GM12878 (cell line): ENCODE measurements at regions not wholly inside any gene's neighbourhood (a gene's known extent, or its start where the extent isn't known, plus 50 kb on each side); places are given as distances from the start of the nearest gene placed in this dataset.

Experiments used
- ATAC-seq: fragments of 200-7000 bp; cut with Tn5 transposase; 3 replicates; pipeline ENCODE4 v1.9.1; 2020; ENCODE audit warnings: mild to moderate bottlenecking, moderate library complexity
- BruUV-seq: library from RNA; stranded (reverse); fragments of 400-500 nt; replicated peaks from 2 replicates; lab custom pipeline; 2021; lab: Mats Ljungman, UMichigan
- CTCF ChIA-PET: fragments of 300-600 bp; sonication (Branson Sonifier 250); formaldehyde crosslinking; extraction: SDS; loops from one replicate; lab custom pipeline; 2021; ENCODE audit warnings: inconsistent platforms; lab: Yijun Ruan, JAX
- POLR2A ChIA-PET: fragments of 350-600 bp; formaldehyde crosslinking; extraction: SDS; loops from one replicate; lab custom pipeline; 2021; ENCODE audit warnings: inconsistent platforms; lab: Charles Lee
- RAD21 ChIA-PET: fragments of 300-600 bp; sonication (Branson Sonifier 250); formaldehyde crosslinking; loops from one replicate; lab custom pipeline; 2023; ENCODE audit warnings: antibody characterized with exemption; ENCODE audit not compliant: unreplicated experiment; lab: Charles Lee
- SMC1A ChIA-PET: fragments of 300-600 bp; sonication (Branson Sonifier 250); formaldehyde crosslinking; loops from one replicate; lab custom pipeline; 2023; ENCODE audit not compliant: unreplicated experiment, uncharacterized antibody; lab: Charles Lee
- DNase-seq: peaks from one replicate; pipeline ENCODE4 v3.0.0-alpha.2; 2011; ENCODE audit warnings: low read depth, low spot score
- FAIRE-seq: peaks from 3 replicates; lab custom pipeline; 2011; peaks lifted over from hg19 to GRCh38; lab: Jason Lieb, UNC
- H2AFZ ChIP-seq: 2 replicates; pipeline ENCODE4 v1.6.0; 2011; ENCODE audit warnings: low read depth, low read length, control low read depth; ENCODE audit not compliant: control insufficient read depth
- H3K27ac ChIP-seq: 2 replicates; pipeline ENCODE4 v1.5.1; 2011; ENCODE audit warnings: control low read depth; ENCODE audit not compliant: control insufficient read depth, insufficient read depth
- H3K27me3 ChIP-seq, 2 experiments: replicated peaks in 1 of 2; 2 replicates each; pipeline versions ENCODE4 v1.6.0 to v1.6.1; 2011; ENCODE audit warnings: low read length in 1 of 2; ENCODE audit not compliant: control insufficient read depth in 2 of 2, insufficient read depth in 2 of 2
- H3K36me3 ChIP-seq, 2 experiments: 2 replicates each; pipeline ENCODE4 v1.5.1; 2011; ENCODE audit warnings: low read length in 1 of 2; ENCODE audit not compliant: control insufficient read depth in 2 of 2, insufficient read depth in 2 of 2
- H3K4me1 ChIP-seq: 2 replicates; pipeline ENCODE4 v1.6.1; 2011; ENCODE audit warnings: mild to moderate bottlenecking, low read length, moderate library complexity, mixed read lengths; ENCODE audit not compliant: control insufficient read depth, insufficient read depth
- H3K4me2 ChIP-seq: 2 replicates; pipeline ENCODE4 v1.6.0; 2011; ENCODE audit warnings: control low read depth; ENCODE audit not compliant: control insufficient read depth, insufficient read depth
- H3K4me3 ChIP-seq: fragments of 200-600 bp; sonication (generic); 2 replicates; pipeline ENCODE4 v1.5.1; 2016
- H3K79me2 ChIP-seq: 2 replicates; pipeline ENCODE4 v1.6.0; 2011; ENCODE audit warnings: low read length; ENCODE audit not compliant: control insufficient read depth, insufficient read depth
- H3K9ac ChIP-seq: 2 replicates; pipeline ENCODE4 v1.8.0; 2011; ENCODE audit warnings: low read length, control low read depth, mixed read lengths; ENCODE audit not compliant: control insufficient read depth, insufficient read depth
- H3K9me3 ChIP-seq: replicated peaks from 3 replicates; pipeline ENCODE4 v1.5.1; 2011; ENCODE audit warnings: mild to moderate bottlenecking, low read length; ENCODE audit not compliant: control insufficient read depth, insufficient read depth
- H4K20me1 ChIP-seq: 2 replicates; pipeline ENCODE4 v1.6.0; 2011; ENCODE audit not compliant: control insufficient read depth, insufficient read depth
- BRCA1 ChIP-seq: IDR thresholded peaks from 2 replicates; pipeline ENCODE4 v1.6.1; 2011; ENCODE audit warnings: low read depth, low read length, improper control_type of control experiment
- CREM ChIP-seq: IDR thresholded peaks from 2 replicates; pipeline ENCODE4 v1.6.1; 2014; ENCODE audit warnings: antibody characterized with exemption, low read depth
- ESRRA ChIP-seq: IDR thresholded peaks from 2 replicates; pipeline ENCODE4 v1.6.1; 2012; ENCODE audit warnings: mild to moderate bottlenecking, low read length, improper control_type of control experiment
- EZH2 ChIP-seq: IDR thresholded peaks from 2 replicates; pipeline ENCODE4 v1.6.1; 2012; ENCODE audit warnings: low read depth, mild to moderate bottlenecking, control low read depth, inconsistent platforms, low read length, borderline replicate concordance; ENCODE audit not compliant: control insufficient read depth
- MEF2A ChIP-seq: IDR thresholded peaks from 2 replicates; pipeline ENCODE4 v1.6.1; 2011; ENCODE audit warnings: low read depth, mild to moderate bottlenecking, low read length, moderate library complexity; ENCODE audit not compliant: insufficient read depth
- NFYB ChIP-seq: IDR thresholded peaks from 2 replicates; pipeline ENCODE4 v1.6.1; 2011; ENCODE audit warnings: low read depth, mild to moderate bottlenecking, low read length, improper control_type of control experiment, moderate library complexity; ENCODE audit not compliant: insufficient read depth
- POLR2A ChIP-seq: IDR thresholded peaks from 2 replicates; pipeline ENCODE4 v1.6.1; 2011; ENCODE audit warnings: low read depth, mild to moderate bottlenecking, low read length
- SPI1 ChIP-seq: IDR thresholded peaks from 2 replicates; pipeline ENCODE4 v1.6.1; 2011; ENCODE audit warnings: low read depth, mild to moderate bottlenecking, low read length, moderate library complexity, borderline replicate concordance; ENCODE audit not compliant: insufficient read depth
- STAT1 ChIP-seq: fragments of 450-650 bp; conservative IDR thresholded peaks from 2 replicates; pipeline ENCODE4 v1.6.1; 2014; ENCODE audit warnings: antibody characterized with exemption, mild to moderate bottlenecking
- TARDBP ChIP-seq: IDR thresholded peaks from 2 replicates; pipeline ENCODE4 v1.6.1; 2016; ENCODE audit warnings: borderline replicate concordance
- ZNF217 ChIP-seq: fragments of 450-650 bp; IDR thresholded peaks from 2 replicates; pipeline ENCODE4 v1.6.1; 2017; ENCODE audit warnings: antibody characterized with exemption, mild to moderate bottlenecking
- WGBS: methylation state at CpG from one replicate; pipeline ENCODE4 v1.1.6; 2016; ENCODE audit warnings: low lambda C conversion rate; ENCODE audit not compliant: insufficient replicate concordance, insufficient coverage; ENCODE audit errors: missing lambda C conversion rate; 5-methylcytosine and 5-hydroxymethylcytosine counted together
- in situ Hi-C: fragments of 300-500 bp; cut with MboI; formaldehyde crosslinking; loops from 9 replicates; pipeline ENCODE4 v1.14.3; 2018; ENCODE audit warnings: mixed read lengths
- intact Hi-C: fragments of 100-400 bp; cut with micrococcal nuclease; formaldehyde crosslinking; loops from one replicate; pipeline ENCODE4 v1.14.2; 2022; ENCODE audit not compliant: unreplicated experiment
- TF ChIP-seq, protein P1 (sequence below): fragments of 450-650 bp; IDR thresholded peaks from 2 replicates; pipeline ENCODE4 v1.6.1; 2016; ENCODE audit warnings: mild to moderate bottlenecking
- TF ChIP-seq, protein P2 (sequence below): fragments of 450-650 bp; IDR thresholded peaks from 2 replicates; pipeline ENCODE4 v1.6.1; 2017; ENCODE audit warnings: mild to moderate bottlenecking, moderate library complexity
- TF ChIP-seq, protein P3 (sequence below), 3 experiments: IDR thresholded peaks in 2 of 3; conservative IDR thresholded peaks in 1 of 3; 2 replicates each; pipeline ENCODE4 v1.5.1; 2011; ENCODE audit warnings: low read depth in 3 of 3, low read length in 3 of 3, mild to moderate bottlenecking in 3 of 3, control low read depth in 2 of 3, moderate library complexity in 2 of 3, inconsistent platforms in 1 of 3, mixed read lengths in 1 of 3; ENCODE audit not compliant: control insufficient read depth in 2 of 3, insufficient read depth in 1 of 3; ENCODE audit errors: extremely low read depth in 1 of 3

DNA sequence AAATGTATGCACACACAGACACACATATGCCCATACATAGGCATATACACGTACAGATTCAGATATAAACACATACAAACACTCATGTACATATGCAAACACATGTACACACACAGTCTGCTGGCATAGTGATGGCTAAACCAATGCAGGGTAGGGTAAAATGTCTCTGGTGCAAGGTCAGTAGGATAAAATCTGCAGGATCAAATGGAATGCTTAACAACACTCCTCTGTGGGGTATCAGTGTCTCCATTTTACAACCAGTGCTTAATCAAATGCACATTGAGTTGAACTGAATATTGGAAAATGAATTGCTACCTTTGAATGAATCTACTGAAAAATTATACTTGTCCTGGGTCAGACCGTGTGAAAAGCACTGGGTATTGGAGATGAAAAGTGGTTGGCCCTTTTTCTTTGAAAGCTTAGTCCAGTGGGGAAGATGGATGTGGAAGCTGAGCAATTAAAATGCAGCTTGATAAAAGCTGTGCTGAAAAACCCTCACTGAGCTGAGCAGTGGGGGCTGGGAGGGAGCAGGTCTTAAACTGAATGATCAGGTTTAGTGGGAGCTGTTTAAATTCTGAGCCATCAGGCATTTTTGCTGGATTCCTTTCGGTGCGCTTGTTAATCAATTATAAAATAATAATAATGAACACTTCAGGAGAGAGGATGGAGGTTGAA lies 314.7 kb downstream of the HAPSTR1 start:
- H3K4me3 ChIP-seq = no peak overlapping the region
- WGBS = 38% methylated on average over 4 of the region's 4 CpGs
- SMC1A ChIA-PET = no interaction called here
- H3K4me2 ChIP-seq = no peak overlapping the region
- no peaks in the 10 kb centered on the region for H3K79me2 ChIP-seq
- FAIRE-seq = no peak
- no peak overlapping the region for H3K9ac ChIP-seq
- H3K27ac ChIP-seq = no peak overlapping the region
- H3K27me3 ChIP-seq = no peaks in the 10 kb centered on the region
- ATAC-seq = no peak
- in situ Hi-C loops = no loop called here
- H3K9me3 ChIP-seq = no peaks in the 10 kb centered on the region
- POLR2A ChIA-PET = no interaction called here
- no peak overlapping the region for H2AFZ ChIP-seq
- TF ChIP-seq, protein P1, sequence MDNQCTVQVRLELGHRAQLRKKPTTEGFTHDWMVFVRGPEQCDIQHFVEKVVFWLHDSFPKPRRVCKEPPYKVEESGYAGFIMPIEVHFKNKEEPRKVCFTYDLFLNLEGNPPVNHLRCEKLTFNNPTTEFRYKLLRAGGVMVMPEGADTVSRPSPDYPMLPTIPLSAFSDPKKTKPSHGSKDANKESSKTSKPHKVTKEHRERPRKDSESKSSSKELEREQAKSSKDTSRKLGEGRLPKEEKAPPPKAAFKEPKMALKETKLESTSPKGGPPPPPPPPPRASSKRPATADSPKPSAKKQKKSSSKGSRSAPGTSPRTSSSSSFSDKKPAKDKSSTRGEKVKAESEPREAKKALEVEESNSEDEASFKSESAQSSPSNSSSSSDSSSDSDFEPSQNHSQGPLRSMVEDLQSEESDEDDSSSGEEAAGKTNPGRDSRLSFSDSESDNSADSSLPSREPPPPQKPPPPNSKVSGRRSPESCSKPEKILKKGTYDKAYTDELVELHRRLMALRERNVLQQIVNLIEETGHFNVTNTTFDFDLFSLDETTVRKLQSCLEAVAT = no peak
- TF ChIP-seq NFYB (no peak), STAT1 (no peak), ESRRA (no peak), TARDBP (no peak), POLR2A (no peak), EZH2 (no peak), SPI1 (no peak), ZNF217 (no peak), CREM (no peak), MEF2A (no peak), BRCA1 (no peak)
- TF ChIP-seq, protein P2, sequence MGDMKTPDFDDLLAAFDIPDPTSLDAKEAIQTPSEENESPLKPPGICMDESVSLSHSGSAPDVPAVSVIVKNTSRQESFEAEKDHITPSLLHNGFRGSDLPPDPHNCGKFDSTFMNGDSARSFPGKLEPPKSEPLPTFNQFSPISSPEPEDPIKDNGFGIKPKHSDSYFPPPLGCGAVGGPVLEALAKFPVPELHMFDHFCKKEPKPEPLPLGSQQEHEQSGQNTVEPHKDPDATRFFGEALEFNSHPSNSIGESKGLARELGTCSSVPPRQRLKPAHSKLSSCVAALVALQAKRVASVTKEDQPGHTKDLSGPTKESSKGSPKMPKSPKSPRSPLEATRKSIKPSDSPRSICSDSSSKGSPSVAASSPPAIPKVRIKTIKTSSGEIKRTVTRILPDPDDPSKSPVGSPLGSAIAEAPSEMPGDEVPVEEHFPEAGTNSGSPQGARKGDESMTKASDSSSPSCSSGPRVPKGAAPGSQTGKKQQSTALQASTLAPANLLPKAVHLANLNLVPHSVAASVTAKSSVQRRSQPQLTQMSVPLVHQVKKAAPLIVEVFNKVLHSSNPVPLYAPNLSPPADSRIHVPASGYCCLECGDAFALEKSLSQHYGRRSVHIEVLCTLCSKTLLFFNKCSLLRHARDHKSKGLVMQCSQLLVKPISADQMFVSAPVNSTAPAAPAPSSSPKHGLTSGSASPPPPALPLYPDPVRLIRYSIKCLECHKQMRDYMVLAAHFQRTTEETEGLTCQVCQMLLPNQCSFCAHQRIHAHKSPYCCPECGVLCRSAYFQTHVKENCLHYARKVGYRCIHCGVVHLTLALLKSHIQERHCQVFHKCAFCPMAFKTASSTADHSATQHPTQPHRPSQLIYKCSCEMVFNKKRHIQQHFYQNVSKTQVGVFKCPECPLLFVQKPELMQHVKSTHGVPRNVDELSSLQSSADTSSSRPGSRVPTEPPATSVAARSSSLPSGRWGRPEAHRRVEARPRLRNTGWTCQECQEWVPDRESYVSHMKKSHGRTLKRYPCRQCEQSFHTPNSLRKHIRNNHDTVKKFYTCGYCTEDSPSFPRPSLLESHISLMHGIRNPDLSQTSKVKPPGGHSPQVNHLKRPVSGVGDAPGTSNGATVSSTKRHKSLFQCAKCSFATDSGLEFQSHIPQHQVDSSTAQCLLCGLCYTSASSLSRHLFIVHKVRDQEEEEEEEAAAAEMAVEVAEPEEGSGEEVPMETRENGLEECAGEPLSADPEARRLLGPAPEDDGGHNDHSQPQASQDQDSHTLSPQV = no peak
- TF ChIP-seq, protein P3, sequence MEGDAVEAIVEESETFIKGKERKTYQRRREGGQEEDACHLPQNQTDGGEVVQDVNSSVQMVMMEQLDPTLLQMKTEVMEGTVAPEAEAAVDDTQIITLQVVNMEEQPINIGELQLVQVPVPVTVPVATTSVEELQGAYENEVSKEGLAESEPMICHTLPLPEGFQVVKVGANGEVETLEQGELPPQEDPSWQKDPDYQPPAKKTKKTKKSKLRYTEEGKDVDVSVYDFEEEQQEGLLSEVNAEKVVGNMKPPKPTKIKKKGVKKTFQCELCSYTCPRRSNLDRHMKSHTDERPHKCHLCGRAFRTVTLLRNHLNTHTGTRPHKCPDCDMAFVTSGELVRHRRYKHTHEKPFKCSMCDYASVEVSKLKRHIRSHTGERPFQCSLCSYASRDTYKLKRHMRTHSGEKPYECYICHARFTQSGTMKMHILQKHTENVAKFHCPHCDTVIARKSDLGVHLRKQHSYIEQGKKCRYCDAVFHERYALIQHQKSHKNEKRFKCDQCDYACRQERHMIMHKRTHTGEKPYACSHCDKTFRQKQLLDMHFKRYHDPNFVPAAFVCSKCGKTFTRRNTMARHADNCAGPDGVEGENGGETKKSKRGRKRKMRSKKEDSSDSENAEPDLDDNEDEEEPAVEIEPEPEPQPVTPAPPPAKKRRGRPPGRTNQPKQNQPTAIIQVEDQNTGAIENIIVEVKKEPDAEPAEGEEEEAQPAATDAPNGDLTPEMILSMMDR (IDR thresholded peaks at IDR 0.05 in 2 of 3, conservative IDR thresholded peaks at IDR 0.05 in 1 of 3; ENCODE audit: control insufficient read depth in 2 of 3, extremely low read depth in 1 of 3, insufficient read depth in 1 of 3, low read depth in 3 of 3, low read length in 3 of 3) = no peak
- RAD21 ChIA-PET = no interaction called here
- intact Hi-C loops = no loop called here
- H3K4me1 ChIP-seq = no peaks in the 10 kb centered on the region
- no peaks in the 10 kb centered on the region for H3K36me3 ChIP-seq
- DNase-seq = no peak
- CTCF ChIA-PET = no interaction called here
- no TSS peak for BruUV-seq
- no peaks in the 10 kb centered on the region for H4K20me1 ChIP-seq
